ENCODE measurements at regions not wholly inside any gene's neighbourhood (a gene's known extent, or its start where the extent isn't known, plus 50 kb on each side); places are given as distances from the start of the nearest gene placed in this dataset.

DNA sequence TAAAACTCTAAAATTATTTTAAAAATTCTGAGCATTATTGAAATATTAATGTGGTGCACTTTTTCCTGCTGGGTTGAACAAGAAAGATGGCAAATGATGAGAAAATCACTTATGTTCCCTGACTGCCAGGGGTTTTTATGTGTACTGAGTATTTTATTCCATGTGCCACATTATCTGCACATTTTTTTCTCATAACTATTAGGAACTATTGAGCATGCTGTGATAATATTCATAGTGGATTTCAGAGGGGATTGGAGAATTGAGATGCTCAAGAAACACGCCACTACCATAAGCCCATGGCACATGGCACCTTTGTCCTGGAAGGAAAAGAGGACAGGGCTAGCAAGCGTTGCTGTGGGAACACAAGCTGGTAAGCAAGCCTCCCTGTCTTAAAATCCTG, 478.5 kb upstream of the GYPC start:
- no peaks in the 10 kb centered on the region for H3K4me1 Mint-ChIP-seq
- H3K27me3 Mint-ChIP-seq, result no peaks in the 10 kb centered on the region
- no peaks in the 10 kb centered on the region for H3K36me3 Mint-ChIP-seq
- H3K4me3 Mint-ChIP-seq, result no peak overlapping the region
- DNase-seq (no peak), ATAC-seq (ENCODE audit: low read depth) (no peak)
- POLR2A ChIA-PET, result no interaction called here
- H3K27ac Mint-ChIP-seq, result no peak overlapping the region
- no peaks in the 10 kb centered on the region for H3K9me3 Mint-ChIP-seq

DNA sequence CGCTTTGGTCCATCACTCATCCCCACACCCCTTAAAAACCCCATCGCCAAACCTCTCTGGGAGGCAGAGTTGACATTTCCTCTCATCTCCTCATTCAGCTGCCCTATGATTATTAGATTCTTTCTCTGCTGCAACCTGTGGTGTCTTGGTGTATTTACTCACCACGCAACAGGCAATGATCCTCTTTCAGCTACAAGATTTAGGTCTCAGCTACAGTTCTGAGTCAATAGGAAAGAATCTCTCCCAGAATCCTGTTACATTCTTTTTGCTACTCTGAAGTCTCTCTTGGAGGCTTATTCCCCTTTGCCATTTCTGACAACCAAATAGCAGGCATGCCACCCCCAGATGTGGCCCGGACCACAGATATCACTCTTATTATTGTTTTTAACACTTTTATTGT, 468.3 kb upstream of the GYPC start:
- no peaks in the 10 kb centered on the region for H3K27me3 Mint-ChIP-seq
- no peaks in the 10 kb centered on the region for H3K36me3 Mint-ChIP-seq
- no peaks in the 10 kb centered on the region for H3K4me1 Mint-ChIP-seq
- POLR2A ChIA-PET, result no interaction called here
- H3K9me3 Mint-ChIP-seq, result no peaks in the 10 kb centered on the region
- ATAC-seq (ENCODE audit: low read depth) (no peak), DNase-seq (no peak)
- H3K4me3 Mint-ChIP-seq, result no peak overlapping the region
- H3K27ac Mint-ChIP-seq, result no peak overlapping the region

DNA sequence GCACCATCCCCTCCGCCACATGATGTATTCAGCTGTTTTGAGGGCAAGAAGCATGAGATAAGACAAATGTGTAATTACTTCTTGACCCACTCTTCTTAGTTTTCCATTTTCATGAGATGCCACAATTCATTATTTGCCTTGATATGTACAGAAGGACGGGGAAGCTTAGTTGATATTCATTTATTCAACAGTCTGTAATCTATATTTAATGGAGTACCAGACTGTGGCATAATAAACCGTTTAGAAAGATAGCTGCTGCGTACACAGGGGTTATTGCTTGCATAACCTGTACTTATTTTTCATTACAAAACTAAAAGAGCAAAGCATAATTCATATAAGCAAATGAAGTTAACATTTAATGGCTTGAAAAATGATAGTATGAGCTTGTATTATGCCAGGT, 466.4 kb upstream of the GYPC start:
- H3K9me3 Mint-ChIP-seq, result no peaks in the 10 kb centered on the region
- ATAC-seq (ENCODE audit: low read depth) (no peak), DNase-seq (no peak)
- no peaks in the 10 kb centered on the region for H3K4me1 Mint-ChIP-seq
- H3K27me3 Mint-ChIP-seq, result no peaks in the 10 kb centered on the region
- POLR2A ChIA-PET, result no interaction called here
- no peaks in the 10 kb centered on the region for H3K36me3 Mint-ChIP-seq
- H3K27ac Mint-ChIP-seq, result no peak overlapping the region
- H3K4me3 Mint-ChIP-seq, result no peak overlapping the region

DNA sequence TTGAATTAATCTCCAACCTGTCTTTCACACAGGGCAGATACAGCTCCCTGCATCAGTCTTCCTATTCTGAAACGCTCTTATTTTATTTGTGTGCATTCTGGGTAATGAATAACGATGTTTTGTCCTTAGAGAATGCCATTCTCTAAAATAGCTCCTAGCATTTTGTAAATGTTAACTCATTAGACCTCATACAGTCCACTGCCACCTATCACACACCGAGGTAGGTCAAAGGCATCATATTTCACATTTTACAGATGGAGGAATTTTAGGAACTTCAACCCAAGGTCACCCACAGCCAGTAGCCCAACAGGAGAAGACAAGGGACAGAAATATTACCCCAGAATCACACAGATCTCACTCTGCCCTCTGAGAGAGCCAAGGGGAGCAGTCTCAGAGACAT, 455.4 kb upstream of the GYPC start:
- DNase-seq (no peak), ATAC-seq (ENCODE audit: low read depth) (no peak)
- Mint-ChIP-seq H3K27ac (no peak overlapping the region), H3K4me1 (no peaks in the 10 kb centered on the region), H3K36me3 (no peaks in the 10 kb centered on the region), H3K27me3 (peaks cover 2% of the 10 kb centered on the region), H3K4me3 (no peak overlapping the region), H3K9me3 (no peaks in the 10 kb centered on the region)
- POLR2A ChIA-PET, result no interaction called here

DNA sequence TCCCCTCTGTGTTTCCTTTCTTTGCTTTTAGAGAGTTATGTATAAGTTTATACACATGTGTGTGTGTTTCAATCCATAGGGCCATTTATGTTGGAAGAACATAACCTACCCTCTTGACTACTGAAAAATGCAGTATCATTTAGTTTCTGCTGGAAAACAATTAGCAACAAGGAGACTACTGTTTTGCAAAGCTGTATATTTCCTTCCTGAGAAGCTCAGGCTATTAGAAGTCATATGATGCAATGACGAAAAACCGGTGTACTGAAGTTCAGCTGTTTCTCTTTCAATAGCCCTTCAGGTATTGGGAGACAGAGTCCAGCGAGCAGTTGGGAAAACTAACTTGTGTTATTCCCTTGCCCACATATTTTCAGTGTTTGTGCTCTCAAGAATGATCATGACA, 447.7 kb upstream of the GYPC start:
- H3K36me3 Mint-ChIP-seq, result no peaks in the 10 kb centered on the region
- DNase-seq (no peak), ATAC-seq (ENCODE audit: low read depth) (no peak)
- H3K4me3 Mint-ChIP-seq, result no peak overlapping the region
- no peak overlapping the region for H3K27ac Mint-ChIP-seq
- peaks cover 2% of the 10 kb centered on the region for H3K9me3 Mint-ChIP-seq
- H3K4me1 Mint-ChIP-seq, result no peaks in the 10 kb centered on the region
- peaks cover 2% of the 10 kb centered on the region for H3K27me3 Mint-ChIP-seq
- POLR2A ChIA-PET, result no interaction called here

DNA sequence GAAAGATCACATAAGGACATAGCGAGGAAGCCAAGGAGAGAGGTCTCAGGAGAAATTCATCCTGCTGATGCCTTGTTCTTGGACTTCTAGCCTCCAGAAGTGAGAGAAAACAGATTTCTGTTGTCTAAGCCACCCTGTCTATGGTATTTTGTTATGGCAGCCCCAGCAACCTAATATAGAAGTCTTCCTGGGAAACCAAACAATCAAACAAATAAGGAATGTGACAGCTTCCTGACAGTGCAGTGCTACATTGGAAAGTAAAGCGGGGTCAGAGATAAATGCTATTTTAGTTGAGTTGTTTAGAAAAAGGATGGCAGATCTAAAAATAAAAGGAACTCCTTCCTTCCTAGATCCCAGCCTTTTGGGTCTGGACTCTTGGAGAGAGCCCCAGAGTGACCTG, 443.2 kb upstream of the GYPC start:
- Mint-ChIP-seq H3K36me3 (no peaks in the 10 kb centered on the region), H3K27me3 (peaks cover 2% of the 10 kb centered on the region), H3K9me3 (peaks cover 2% of the 10 kb centered on the region), H3K27ac (no peak overlapping the region), H3K4me1 (no peaks in the 10 kb centered on the region), H3K4me3 (no peak overlapping the region)
- no peak for ATAC-seq (ENCODE audit: low read depth)
- POLR2A ChIA-PET, result no interaction called here
- no peak for DNase-seq

DNA sequence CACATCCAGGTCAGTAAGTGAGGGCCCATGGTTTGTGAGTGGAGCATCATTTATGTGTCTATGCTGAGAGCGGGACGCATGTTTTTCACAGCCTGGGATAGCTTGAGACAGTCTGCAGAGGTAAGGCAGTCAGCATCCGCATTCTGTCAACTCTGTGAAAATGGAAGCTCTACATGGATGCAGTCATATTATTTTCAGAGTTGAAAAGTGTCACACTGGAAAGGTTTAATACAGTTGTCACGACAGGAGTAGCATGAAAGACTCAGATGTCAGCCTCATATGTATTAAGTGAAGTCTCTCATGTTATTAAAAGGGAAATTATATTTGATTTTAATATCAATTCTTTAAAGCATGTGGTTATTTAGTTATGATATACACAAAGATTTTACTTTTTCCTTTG, 436.9 kb upstream of the GYPC start:
- peaks cover 3% of the 10 kb centered on the region for H3K27me3 Mint-ChIP-seq
- POLR2A ChIA-PET, result no interaction called here
- DNase-seq, result no peak
- H3K36me3 Mint-ChIP-seq, result no peaks in the 10 kb centered on the region
- no peak overlapping the region for H3K4me3 Mint-ChIP-seq
- H3K4me1 Mint-ChIP-seq, result no peaks in the 10 kb centered on the region
- no peaks in the 10 kb centered on the region for H3K9me3 Mint-ChIP-seq
- no peak overlapping the region for H3K27ac Mint-ChIP-seq
- no peak for ATAC-seq (ENCODE audit: low read depth)

DNA sequence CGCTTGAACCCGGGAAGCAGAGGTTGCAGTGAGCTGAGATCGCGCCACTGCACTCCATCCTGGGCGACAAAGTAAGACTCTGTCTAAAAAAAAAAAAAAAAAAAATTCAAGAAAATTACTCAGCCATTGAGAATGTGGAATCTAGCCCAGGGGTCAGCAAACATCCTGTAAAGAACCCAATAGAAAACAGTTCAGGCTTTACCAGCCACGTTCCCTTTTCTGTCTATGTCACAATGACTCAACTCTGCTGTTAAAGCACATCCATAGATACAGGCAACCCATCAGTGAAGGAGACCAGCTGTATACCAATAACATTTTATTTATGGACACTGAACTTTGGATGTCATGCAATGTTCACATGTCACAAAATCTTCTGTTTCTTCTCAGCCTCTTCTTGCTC, 435.6 kb upstream of the GYPC start:
- DNase-seq, result no peak
- H3K36me3 Mint-ChIP-seq, result no peaks in the 10 kb centered on the region
- H3K4me3 Mint-ChIP-seq, result no peak overlapping the region
- POLR2A ChIA-PET, result no interaction called here
- no peak for ATAC-seq (ENCODE audit: low read depth)
- no peaks in the 10 kb centered on the region for H3K4me1 Mint-ChIP-seq
- peaks cover 3% of the 10 kb centered on the region for H3K27me3 Mint-ChIP-seq
- no peak overlapping the region for H3K27ac Mint-ChIP-seq
- H3K9me3 Mint-ChIP-seq, result no peaks in the 10 kb centered on the region

DNA sequence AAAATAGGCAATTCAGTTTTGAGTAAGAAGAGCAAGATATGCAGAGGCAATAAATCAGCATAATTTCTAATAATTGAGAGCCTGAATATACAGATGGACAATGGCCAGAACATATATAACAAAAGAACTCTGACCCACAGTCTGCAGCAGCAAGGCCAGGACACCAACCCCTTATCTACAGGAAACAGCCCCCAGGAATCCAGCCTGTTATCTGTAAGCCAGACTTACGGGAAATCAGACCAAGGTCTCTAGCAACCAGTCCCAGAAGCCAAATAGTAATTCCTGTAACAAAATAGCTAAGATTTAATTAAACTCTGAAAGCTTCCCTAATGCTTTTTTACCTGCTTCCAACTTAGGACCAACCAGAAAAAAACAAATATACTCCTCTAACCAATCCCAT, 434.5 kb upstream of the GYPC start:
- no peaks in the 10 kb centered on the region for H3K36me3 Mint-ChIP-seq
- H3K27me3 Mint-ChIP-seq, result peaks cover 3% of the 10 kb centered on the region
- no peak overlapping the region for H3K4me3 Mint-ChIP-seq
- H3K4me1 Mint-ChIP-seq, result no peaks in the 10 kb centered on the region
- no peak overlapping the region for H3K27ac Mint-ChIP-seq
- DNase-seq, result no peak
- POLR2A ChIA-PET, result no interaction called here
- no peaks in the 10 kb centered on the region for H3K9me3 Mint-ChIP-seq
- ATAC-seq (ENCODE audit: low read depth), result no peak

DNA sequence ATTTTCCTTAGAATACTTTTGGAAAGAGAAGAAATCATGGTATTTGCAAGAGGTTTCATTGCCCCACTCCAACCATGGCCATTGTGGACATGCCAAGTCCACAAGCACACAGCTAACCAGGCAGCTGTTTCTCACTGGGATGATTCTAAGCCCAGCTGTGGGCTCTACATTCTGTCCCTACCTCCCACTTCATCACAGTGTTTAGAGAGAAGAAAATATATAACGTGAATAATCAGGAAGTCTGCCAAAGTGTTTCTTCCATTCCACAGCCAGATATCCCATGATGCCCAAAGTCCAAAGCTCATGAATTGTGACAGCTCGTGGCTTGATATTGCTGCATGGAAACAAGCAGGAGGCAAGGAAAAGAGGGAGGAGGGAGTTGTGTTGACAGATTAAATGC, 433.7 kb upstream of the GYPC start:
- Mint-ChIP-seq H3K4me1 (no peaks in the 10 kb centered on the region), H3K27ac (no peak overlapping the region), H3K4me3 (no peak overlapping the region), H3K27me3 (peaks cover 3% of the 10 kb centered on the region), H3K36me3 (no peaks in the 10 kb centered on the region), H3K9me3 (no peaks in the 10 kb centered on the region)
- no peak for DNase-seq
- POLR2A ChIA-PET, result no interaction called here
- ATAC-seq (ENCODE audit: low read depth), result no peak

DNA sequence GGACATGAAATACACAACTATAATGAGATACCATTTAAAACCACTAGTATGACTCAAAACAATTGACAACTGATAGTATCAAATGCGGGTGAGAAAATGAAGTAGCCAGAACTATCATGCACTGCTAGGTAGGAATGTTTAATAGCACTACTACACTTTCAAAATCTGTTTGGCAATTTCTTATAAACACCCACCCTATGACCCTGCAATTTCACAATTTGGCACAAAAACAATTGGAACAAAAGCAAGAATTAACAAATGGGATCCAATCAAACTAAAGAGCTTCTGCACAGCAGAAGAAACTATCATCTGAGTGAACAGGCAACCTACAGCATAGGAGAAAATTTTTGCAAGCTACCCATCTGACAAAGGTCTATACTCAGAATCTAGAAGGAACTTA, 431.2 kb upstream of the GYPC start:
- H3K27ac Mint-ChIP-seq, result no peak overlapping the region
- no peaks in the 10 kb centered on the region for H3K27me3 Mint-ChIP-seq
- POLR2A ChIA-PET, result no interaction called here
- H3K9me3 Mint-ChIP-seq, result no peaks in the 10 kb centered on the region
- ATAC-seq (ENCODE audit: low read depth) (no peak), DNase-seq (no peak)
- H3K4me1 Mint-ChIP-seq, result no peaks in the 10 kb centered on the region
- H3K36me3 Mint-ChIP-seq, result no peaks in the 10 kb centered on the region
- H3K4me3 Mint-ChIP-seq, result no peak overlapping the region

DNA sequence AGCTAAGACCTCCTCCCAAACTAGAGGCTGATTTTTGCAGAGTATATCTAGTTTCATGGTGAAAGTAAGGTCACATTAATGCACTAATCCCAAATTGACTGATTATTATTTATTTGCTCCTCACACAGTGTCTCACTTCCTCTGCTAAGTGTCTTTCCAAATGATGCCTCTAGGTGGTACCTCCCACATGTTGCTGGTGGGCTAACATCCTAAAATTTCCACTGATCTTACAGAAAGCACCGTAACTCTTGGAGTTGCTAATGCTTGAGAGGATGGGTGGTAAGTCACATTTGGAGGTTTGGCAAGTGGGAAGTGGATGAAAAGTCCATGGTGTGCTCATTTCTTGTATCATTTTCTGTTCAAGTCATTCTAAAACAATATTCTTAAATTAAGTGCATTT, 428.7 kb upstream of the GYPC start:
- H3K27ac Mint-ChIP-seq, result no peak overlapping the region
- DNase-seq, result no peak
- ATAC-seq (ENCODE audit: low read depth), result no peak
- POLR2A ChIA-PET, result no interaction called here
- no peak overlapping the region for H3K4me3 Mint-ChIP-seq
- H3K36me3 Mint-ChIP-seq, result no peaks in the 10 kb centered on the region
- no peaks in the 10 kb centered on the region for H3K4me1 Mint-ChIP-seq
- no peaks in the 10 kb centered on the region for H3K27me3 Mint-ChIP-seq
- H3K9me3 Mint-ChIP-seq, result no peaks in the 10 kb centered on the region

DNA sequence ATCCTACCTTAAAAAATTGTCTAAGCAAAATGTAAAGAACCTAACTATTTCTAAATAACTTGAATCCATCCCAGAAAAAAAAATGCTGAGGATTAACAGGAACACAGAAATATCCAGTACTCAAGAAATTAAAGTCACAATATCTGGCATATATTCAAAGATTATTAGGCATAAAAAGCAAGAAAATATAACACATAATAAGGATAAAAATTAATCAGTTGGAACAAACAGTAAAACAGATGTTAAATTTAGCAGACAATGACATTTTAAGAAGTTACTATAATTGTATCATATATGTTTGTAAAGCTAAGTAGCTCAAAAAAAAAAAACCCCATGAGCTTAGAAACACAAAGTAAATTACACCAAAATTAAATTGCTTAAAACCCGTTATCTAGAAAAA, 427.4 kb upstream of the GYPC start:
- no peak for DNase-seq
- Mint-ChIP-seq H3K27ac (no peak overlapping the region), H3K4me1 (no peaks in the 10 kb centered on the region), H3K4me3 (no peak overlapping the region), H3K27me3 (no peaks in the 10 kb centered on the region), H3K36me3 (no peaks in the 10 kb centered on the region), H3K9me3 (no peaks in the 10 kb centered on the region)
- ATAC-seq (ENCODE audit: low read depth), result no peak
- POLR2A ChIA-PET, result no interaction called here

DNA sequence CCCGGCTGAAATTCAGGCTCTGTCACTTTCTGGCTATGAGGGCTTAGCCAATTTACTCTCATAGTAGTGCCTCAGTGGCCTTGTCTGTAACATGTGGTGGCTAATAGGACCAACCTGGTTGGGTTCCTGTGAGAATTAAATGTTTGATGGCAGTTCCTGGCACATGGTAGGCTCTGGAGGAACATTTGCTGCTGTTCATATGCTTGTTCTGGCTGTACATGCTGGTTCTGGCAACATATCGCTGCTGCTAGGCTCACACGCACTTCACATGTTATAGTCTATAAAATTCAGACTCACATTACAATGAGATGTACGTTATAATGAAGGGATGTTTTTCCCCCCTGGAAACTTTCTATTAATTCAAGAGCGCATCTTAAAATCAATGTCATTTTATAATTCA, 417.7 kb upstream of the GYPC start:
- POLR2A ChIA-PET, result no interaction called here
- ATAC-seq (ENCODE audit: low read depth), result no peak

DNA sequence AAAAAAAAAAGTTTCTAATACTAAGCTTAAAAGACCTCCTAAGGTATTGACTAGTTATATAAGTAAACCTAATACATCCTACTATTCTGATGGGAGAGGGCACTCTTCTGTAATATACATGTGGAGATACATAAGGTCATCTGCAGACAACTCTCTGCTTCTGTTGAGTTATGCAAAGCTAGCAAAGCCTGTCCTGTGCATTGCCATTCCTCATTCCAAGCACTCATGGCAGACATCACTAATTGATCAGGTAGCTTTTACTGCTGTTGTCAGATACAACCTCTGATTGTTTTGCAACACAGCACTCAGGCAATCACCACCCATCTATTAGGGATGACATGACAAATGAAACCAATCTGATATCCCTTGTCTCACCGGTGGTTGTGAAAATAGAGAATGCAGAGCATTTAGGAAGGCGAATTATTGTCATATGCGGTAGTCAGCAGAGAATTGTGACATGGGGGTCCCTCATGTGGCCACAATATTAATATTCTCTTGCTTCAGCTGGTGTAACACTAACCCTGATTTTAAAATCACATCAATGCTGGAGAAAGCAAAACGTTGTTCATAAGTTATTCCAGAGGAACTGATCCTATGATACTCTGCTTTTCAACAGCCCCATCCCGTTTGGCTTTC, 416.5 kb upstream of the GYPC start:
- ATAC-seq (ENCODE audit: low read depth) (no peak), DNase-seq (no peak)
- Mint-ChIP-seq H3K9me3 (no peaks in the 10 kb centered on the region), H3K4me1 (no peaks in the 10 kb centered on the region), H3K27ac (no peak overlapping the region), H3K27me3 (no peaks in the 10 kb centered on the region), H3K36me3 (no peaks in the 10 kb centered on the region), H3K4me3 (no peak overlapping the region)
- POLR2A ChIA-PET, result no interaction called here

More for the DNA sequence above, 417.7 kb upstream of the GYPC start:
- Mint-ChIP-seq H3K27me3 (no peaks in the 10 kb centered on the region), H3K9me3 (no peaks in the 10 kb centered on the region), H3K4me1 (no peaks in the 10 kb centered on the region), H3K4me3 (no peak overlapping the region), H3K36me3 (no peaks in the 10 kb centered on the region), H3K27ac (no peak overlapping the region)
- DNase-seq, result no peak

Data from activated naive CD8-positive, alpha-beta T cell treated with anti-CD3 and anti-CD28 coated beads, Interleukin-2, amount 10 ng/mL, durations not matched to agents 7 days and 5 days (primary cell).